Frontal cortex (tissue), 3 donors: ENCODE measurements at regions not wholly inside any gene's neighbourhood (a gene's known extent, or its start where the extent isn't known, plus 50 kb on each side); places are given as distances from the start of the nearest gene placed in this dataset.

ENCODE experiments used
- DNase-seq, 2 donors: peaks; one replicate each; pipeline ENCODE4 v3.0.0; 2012; ENCODE audit warnings: low spot score in 2 of 2
- FAIRE-seq: peaks from 2 replicates; lab custom pipeline; 2012; peaks lifted over from hg19 to GRCh38; lab: Jason Lieb, UNC
- donor health status: control.
- donor health status: control.
- donor health status: control.

DNA sequence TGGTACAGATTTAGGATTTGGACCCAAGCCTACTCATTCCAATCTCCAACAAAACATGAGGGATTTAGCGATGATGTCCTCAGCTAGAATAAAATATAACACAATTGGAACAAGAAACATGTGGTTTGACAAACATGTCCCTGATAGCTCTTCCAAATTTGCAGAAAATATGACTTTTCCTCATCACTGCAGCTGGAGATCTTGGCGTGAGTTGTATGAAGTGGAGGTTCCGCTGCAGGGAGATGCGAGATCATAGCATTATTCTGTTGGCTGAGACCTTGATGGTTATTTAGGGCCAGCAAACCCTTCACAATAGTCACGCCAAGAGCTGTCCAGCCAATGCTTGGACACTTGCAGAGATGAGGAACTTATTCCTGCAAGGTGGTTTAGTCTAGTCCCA lies 413.4 kb upstream of the TBX3 start:
- DNase-seq = no peak
- FAIRE-seq = no peak

GRCh38 chr12:115096588-115097397 lies 412.8 kb upstream of the TBX3 start:
- DNase-seq (no peak), FAIRE-seq (no peak)

GRCh38 chr12:115095073-115095748 lies 411.2 kb upstream of the TBX3 start:
- FAIRE-seq (no peak), DNase-seq (no peak)

GRCh38 chr12:115094163-115094816 lies 410.3 kb upstream of the TBX3 start:
- FAIRE-seq = no peak
- no peak for DNase-seq

DNA sequence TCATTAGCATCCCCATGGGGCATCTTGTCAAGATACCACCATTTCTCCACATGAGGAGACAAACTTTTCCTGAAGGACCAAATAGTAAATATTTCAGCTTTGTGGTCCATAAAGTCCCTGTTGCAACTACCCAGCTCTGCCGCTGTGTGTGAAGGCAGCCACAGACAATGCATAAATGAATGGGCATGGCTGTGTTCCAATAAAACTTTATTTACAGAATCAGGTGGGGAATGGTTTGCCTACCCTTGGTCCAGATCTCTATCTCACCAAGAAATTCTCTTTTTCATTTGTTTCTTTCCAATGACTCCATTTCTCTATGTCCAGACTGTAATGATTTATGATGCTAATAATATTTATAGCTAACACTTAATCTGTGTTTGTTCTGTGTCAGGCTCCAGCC lies 409.3 kb upstream of the TBX3 start:
- DNase-seq = no peak
- no peak for FAIRE-seq

DNA sequence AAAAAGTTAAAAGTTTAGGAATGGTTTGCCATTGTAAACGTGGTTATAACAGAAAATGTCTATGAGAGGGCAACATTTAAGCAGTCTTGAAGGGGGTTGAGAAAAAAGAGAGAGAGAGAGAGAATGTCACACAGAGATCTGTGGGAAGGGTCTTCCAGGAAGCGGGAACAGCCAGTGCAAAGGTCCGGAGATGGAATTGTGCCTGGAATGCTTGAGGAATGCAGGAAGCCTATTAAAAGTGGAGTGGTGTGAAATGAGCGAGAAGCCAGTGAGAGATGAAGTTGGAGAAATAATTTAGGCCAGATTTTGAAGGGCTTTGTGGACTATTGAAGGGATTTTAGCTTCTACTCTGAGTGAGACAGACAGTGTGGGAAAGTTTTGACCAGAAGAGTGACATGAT lies 406.8 kb upstream of the TBX3 start:
- no peak for FAIRE-seq

GRCh38 chr12:115088995-115089841 lies 405.2 kb upstream of the TBX3 start:
- no peak for FAIRE-seq
- DNase-seq = no peak

More for the DNA sequence above, 406.8 kb upstream of the TBX3 start:
- no peak for DNase-seq

DNA sequence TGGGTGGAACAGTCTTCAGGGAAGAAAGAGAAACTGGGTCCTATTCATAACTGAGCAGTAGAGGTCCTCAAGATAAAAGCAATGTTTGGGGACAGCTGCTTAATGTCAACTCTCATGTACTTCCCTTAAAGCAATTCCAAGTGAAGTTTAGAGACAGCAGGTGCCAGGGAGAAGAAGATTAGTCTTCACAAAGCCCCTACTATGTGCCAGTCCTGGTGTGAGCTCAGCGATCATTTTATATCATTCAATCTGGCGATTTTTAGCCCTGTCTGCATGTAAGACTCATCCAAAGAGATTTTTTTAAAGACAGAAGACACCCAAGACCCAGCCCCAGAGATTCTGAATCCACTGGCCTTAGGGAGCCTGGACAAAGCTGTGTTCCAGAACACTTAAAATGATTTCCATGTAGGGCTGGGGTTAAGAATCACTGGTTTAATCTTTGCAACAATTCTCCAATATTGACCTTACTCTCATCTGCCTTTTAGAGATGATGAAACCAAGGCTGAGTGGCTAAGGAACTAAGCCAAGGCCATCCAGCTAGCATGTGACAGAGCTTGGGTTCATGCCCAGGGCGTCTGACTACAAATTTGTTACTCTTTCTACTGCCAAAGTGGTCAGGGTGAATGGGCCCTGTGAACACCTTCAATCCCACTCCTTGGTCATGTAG lies 404.5 kb upstream of the TBX3 start:
- no peak for FAIRE-seq
- DNase-seq = no peak

DNA sequence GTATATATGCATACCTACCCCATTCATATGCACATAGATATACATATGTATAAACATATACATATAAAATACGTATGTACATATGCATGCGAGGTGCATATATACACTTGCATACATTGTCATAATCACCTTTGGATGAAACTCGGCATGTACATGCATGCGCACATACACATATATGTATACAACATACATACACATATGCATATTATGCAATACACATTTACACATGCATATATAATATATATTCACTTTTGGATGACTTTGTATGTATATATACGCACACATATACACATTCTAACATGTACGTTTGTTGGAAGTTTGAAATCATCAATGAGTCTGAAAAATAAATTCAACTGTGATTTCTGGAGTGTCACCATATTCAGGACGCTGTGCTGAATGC lies 401.6 kb upstream of the TBX3 start:
- FAIRE-seq (no peak), DNase-seq (no peak)

- DNase-seq (no peak), FAIRE-seq (no peak)
Observed at GRCh38 chr12:115079760-115080159, 395.8 kb upstream of the TBX3 start.

GRCh38 chr12:115078990-115079389 lies 395.0 kb upstream of the TBX3 start:
- FAIRE-seq = no peak

GRCh38 chr12:115078334-115078733 lies 394.4 kb upstream of the TBX3 start:
- no peak for DNase-seq
- FAIRE-seq = no peak

More at GRCh38 chr12:115078990-115079389, 395.0 kb upstream of the TBX3 start:
- no peak for DNase-seq

- no peak for DNase-seq
- FAIRE-seq = no peak
Observed at GRCh38 chr12:115075552-115076170, 391.7 kb upstream of the TBX3 start.

DNA sequence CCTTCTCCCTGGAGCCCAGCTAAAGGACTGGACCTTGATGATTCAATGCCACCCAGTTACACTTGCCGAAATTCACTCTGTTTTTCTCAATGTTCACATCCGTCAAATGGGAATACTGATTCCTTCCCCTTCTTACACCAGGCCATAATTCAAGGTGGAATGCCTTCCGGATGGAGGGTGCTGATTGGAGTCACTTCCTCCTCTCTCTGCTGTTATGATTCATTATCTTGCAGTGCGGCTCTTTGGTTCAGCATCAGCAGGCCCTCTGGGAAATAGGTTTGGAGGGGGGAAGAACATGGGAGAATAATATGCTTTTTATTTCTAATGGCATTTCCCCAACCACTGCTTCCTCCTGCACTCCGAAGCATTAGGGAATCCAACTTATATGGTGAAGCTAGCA lies 390.6 kb upstream of the TBX3 start:
- no peak for FAIRE-seq

DNA sequence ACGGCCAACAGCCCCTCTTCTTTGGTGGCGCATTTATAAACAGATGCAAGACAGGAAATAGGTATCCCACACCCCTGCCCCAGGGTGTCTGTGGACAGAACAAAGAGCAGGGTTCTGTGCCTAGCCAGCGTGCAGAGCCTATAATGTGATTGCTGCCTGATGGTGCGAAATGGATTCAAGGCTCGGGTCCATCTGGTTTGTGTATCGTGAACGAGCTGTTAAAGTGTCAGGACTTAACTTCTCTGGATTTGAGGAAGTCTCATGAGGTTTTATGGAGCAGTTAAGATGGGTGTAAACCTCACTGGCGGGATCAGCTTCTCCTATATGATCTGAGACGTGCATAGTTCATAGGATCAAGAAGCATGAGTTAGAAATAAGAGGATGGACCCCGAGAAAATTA lies 388.7 kb upstream of the TBX3 start:
- DNase-seq (no peak), FAIRE-seq (no peak)

More for the DNA sequence above, 390.6 kb upstream of the TBX3 start:
- DNase-seq = no peak

- FAIRE-seq (no peak), DNase-seq (no peak)
Observed at GRCh38 chr12:115070313-115070712, 386.3 kb upstream of the TBX3 start.

DNA sequence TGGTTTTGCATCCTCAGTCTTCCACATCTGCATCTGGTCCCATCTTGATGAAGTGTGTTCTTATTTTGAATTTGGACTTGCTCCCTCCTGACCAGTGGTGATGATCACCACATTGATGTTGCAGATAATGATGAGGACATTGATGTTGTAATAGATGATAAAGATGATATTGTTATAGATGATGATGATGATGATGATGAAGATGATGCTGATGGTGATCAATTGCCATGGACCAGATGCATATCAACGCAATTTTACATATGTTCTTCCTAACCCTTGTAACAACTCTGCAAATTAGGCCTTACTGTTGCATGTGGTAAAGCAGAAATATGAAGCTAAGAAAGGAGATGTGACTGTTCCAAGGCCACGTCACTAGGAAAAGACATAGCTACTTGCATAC lies 380.3 kb upstream of the TBX3 start:
- DNase-seq = no peak
- no peak for FAIRE-seq

DNA sequence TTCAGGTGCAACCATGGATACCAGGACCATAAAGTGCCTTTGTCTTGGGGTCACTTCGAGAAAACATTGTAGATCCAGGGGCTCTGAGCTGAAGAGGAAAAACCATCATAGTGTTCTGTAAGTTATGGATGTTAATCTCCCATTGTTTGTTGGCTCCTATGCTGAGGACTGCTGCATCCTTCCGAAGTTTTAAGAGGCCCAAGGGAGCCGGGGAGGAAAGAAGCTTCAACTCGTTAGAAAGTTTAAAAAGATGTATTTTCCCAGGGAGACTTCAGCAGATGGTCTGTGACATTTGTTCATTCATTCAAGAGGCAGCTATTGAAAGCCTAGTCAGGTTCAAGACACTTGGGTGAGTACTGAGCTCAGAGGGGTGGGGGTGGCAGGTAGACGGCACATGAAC lies 378.8 kb upstream of the TBX3 start:
- no peak for FAIRE-seq
- no peak for DNase-seq

GRCh38 chr12:115060477-115061168 lies 376.6 kb upstream of the TBX3 start:
- no peak for FAIRE-seq
- DNase-seq = no peak
